ENCODE measurements at regions not wholly inside any gene's neighbourhood (a gene's known extent, or its start where the extent isn't known, plus 50 kb on each side); places are given as distances from the start of the nearest gene placed in this dataset.

- TF ChIP-seq CTCF (IDR thresholded peaks at IDR 0.05; ENCODE audit: low read depth, low read length, missing input control): no peak
- TF ChIP-seq TAF1 (conservative IDR thresholded peaks at IDR 0.05): no peak
- TF ChIP-seq HNF4A (conservative IDR thresholded peaks at IDR 0.05): no peak
- no peak for TF ChIP-seq SP1 (IDR thresholded peaks at IDR 0.05)
- no peak for TF ChIP-seq ATF3 (IDR thresholded peaks at IDR 0.05)
- no peak for TF ChIP-seq MAX (IDR thresholded peaks at IDR 0.05)
- no peak for TF ChIP-seq RAD21 (IDR thresholded peaks at IDR 0.05)
- TF ChIP-seq GABPA (IDR thresholded peaks at IDR 0.05 in 1 of 2, conservative IDR thresholded peaks at IDR 0.05 in 1 of 2): no peak
Observed at GRCh38 chr9:107838766-107839165, 349.2 kb upstream of the KLF4 start.
